ENCODE measurements at regions not wholly inside any gene's neighbourhood (a gene's known extent, or its start where the extent isn't known, plus 50 kb on each side); places are given as distances from the start of the nearest gene placed in this dataset.
"Not testable (repeated sequence)": the region's sequence is repeated elsewhere in the genome, so short reads cannot be mapped to it uniquely, and the experiment has no call there.

- peak; percentile 30 for DNase-seq
Observed at GRCh38 chr1:146710838-146711521, 227.1 kb upstream of the NBPF12 start.

DNA sequence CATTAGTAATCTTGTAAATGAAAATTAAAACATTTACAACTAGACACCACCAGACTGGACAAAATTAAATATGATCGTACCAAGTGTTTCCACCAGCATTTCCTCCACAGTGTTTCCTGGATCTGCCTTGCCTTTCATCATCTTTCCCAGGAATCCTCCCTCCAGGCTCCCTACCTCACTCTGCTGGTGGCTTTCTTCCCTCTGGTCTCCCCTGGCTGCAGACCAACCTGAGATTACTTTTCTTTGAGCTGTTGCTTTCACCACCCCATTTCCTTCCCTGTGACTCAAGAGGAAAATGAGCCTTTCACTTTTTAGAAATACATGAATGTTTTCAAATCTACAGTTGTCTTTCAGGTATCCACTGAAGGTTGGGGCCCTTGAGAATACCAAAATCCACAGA, 228.8 kb upstream of the NBPF12 start:
- DNase-seq, result not testable (repeated sequence)

GRCh38 chr1:146704162-146704724, 233.9 kb upstream of the NBPF12 start:
- not testable (repeated sequence) for DNase-seq

DNA sequence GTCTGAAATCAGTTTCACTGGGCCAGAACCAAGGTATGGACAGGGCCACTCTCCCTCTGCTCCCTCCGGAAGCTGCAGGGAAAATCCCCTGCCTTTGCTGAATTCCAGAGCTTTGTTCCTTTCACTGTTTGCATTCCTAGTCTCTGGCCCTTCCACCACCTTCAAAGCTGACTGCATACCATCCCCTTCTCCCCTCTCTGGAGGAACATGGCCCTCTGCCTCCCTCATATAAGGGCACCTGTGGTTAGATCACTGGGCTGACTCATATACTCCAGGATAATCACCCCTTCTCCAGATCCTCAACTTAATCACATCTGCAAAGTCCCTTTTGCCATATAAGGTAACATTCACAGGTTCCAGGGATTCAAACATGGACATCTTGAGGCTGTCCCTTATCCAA, 236.8 kb upstream of the NBPF12 start:
- DNase-seq, result not testable (repeated sequence)

GRCh38 chr1:146695388-146695787, 242.7 kb upstream of the NBPF12 start:
- not testable (repeated sequence) for DNase-seq

GRCh38 chr1:146691798-146692197, 246.3 kb upstream of the NBPF12 start:
- not testable (repeated sequence) for DNase-seq

- DNase-seq, result not testable (repeated sequence)
Observed at GRCh38 chr1:146688893-146689292, 249.2 kb upstream of the NBPF12 start.

- not testable (repeated sequence) for DNase-seq
Observed at GRCh38 chr1:146686777-146687366, 251.3 kb upstream of the NBPF12 start.

DNA sequence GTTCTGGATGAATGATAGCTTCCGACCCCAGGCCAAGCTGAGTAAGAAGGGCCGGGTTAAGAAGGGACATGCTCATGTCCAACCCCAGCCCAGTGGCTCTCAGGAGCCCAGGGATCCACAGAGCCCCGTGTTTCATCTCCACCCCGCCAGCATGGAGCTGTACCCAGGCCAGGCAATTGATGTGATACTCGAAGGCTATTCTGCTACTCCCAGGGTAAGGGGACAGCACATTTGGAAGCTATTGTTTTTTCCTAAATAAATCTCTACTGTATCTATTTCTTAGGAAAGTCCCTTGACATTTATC, 255.0 kb upstream of the NBPF12 start:
- DNase-seq, result not testable (repeated sequence)

GRCh38 chr1:146682227-146683125, 255.6 kb upstream of the NBPF12 start:
- not testable (repeated sequence) for DNase-seq

GRCh38 chr1:146673729-146674299, 264.3 kb upstream of the NBPF12 start:
- DNase-seq, result not testable (repeated sequence)

- DNase-seq, result not testable (repeated sequence)
Observed at GRCh38 chr1:146672608-146673007, 265.5 kb upstream of the NBPF12 start.

GRCh38 chr1:146671588-146671987, 266.5 kb upstream of the NBPF12 start:
- not testable (repeated sequence) for DNase-seq

DNA sequence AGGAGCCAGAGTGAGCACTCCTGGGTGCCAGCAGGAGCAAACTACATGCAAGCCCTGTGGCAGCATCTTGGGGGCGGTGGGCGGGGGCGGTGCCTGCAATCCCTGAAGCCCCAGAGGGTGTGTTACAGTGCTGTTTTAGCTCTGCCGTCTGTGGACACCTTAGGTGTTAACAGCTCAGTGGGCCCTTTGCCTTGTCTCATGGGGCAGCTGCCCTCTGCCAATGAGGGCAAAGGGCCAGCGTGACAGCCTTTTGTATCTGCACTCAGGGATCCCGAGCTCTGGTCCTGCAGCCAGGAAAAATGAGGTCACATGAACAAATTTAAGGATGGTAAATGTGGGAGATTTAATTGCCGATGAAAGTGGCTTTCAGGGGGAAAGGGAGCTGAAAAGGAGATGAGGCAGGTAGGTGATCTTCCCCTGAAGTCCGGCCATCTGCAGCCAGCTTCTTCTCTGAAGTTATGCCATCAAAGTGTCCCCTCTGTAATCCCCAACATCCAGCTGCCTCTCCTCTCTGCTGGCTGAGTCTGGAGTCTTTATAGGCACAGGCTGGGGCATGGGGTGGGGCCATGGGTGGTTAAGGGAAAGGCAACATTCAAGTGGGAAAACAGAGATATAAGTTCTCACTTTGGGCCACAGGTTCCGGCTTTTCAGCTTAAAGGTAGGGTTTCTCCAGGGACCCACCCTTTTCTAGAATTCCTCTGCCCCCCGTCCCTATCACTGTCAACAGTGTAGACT, 267.1 kb upstream of the NBPF12 start:
- DNase-seq, result not testable (repeated sequence)

GRCh38 chr1:146666275-146666674, 271.8 kb upstream of the NBPF12 start:
- not testable (repeated sequence) for DNase-seq

DNA sequence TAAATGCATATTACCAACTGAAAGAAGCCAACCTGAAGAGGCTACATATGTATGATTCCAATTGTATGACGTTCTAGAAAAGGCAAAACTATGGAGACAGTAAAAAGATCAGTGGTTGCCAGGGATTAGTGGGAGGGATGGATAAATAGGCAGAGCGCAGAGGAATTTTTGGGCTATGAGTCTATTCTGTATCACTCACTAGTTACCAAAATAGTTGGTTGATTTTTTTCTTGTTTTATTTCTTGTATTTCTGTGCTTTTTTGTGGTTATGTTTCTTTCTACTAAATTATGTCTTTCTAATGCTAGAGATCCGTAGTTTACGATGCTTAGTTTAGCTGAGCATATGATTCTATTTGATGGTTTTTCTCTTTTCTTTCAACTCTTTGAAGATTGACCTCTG, 277.9 kb upstream of the NBPF12 start:
- DNase-seq, result not testable (repeated sequence)

- not testable (repeated sequence) for DNase-seq
Observed at GRCh38 chr1:146656356-146657060, 281.6 kb upstream of the NBPF12 start.

- DNase-seq, result not testable (repeated sequence)
Observed at GRCh38 chr1:146654763-146655162, 283.4 kb upstream of the NBPF12 start.

GRCh38 chr1:146645978-146646604, 292.0 kb upstream of the NBPF12 start:
- DNase-seq, result not testable (repeated sequence)

GRCh38 chr1:146641534-146641933, 296.6 kb upstream of the NBPF12 start:
- not testable (repeated sequence) for DNase-seq

DNA sequence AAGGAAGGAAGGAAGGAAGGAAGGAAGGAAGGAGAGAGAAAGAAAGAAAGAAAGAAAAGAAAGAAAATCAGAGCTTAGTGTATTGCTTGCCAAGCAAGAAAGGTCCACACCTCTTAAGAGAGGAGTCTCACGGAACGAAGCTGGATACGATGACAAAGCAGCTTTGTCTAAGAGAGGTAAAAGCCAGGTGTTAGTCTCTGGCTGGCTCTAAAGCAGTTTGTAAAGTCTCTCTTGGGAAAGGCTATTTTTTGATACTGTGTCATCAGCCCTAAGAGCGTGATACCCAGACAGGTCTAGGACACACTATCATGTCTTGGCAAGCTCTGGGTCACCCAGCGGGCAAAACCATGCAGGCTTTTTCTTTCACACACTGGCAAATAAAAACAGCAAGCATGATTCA, 297.5 kb upstream of the NBPF12 start:
- not testable (repeated sequence) for DNase-seq

All from NCI-H69 (cell line).